Spleen (tissue), 11 donors: ENCODE measurements at regions not wholly inside any gene's neighbourhood (a gene's known extent, or its start where the extent isn't known, plus 50 kb on each side); places are given as distances from the start of the nearest gene placed in this dataset.

Experiments
- DNase-seq: peaks from one replicate; pipeline ENCODE4 v3.0.0-alpha.2; 2020
- H3K27ac ChIP-seq, 8 donors: fragments of 200-600 bp; sonication (generic) in 7 of 8; 1 replicate in 4 of 8; 2 replicates in 4 of 8; pipeline versions ENCODE4 v1.5.0 to v1.8.0; 2016 to 2021; ENCODE audit warnings: inconsistent platforms in 4 of 8, mild to moderate bottlenecking in 4 of 8, moderate library complexity in 1 of 8
- H3K27me3 ChIP-seq, 7 donors: fragments of 200-600 bp; sonication (generic) in 6 of 7; replicated peaks in 1 of 7; 1 replicate in 4 of 7; 2 replicates in 3 of 7; pipeline versions ENCODE4 v1.5.0 to v1.8.0; 2016 to 2021; ENCODE audit warnings: inconsistent platforms in 3 of 7, mild to moderate bottlenecking in 1 of 7
- H3K36me3 ChIP-seq, 6 donors: fragments of 200-600 bp; sonication (generic) in 5 of 6; 1 replicate in 4 of 6; 2 replicates in 2 of 6; pipeline versions ENCODE4 v1.5.0 to v1.8.0; 2016 to 2021; ENCODE audit warnings: inconsistent platforms in 2 of 6
- H3K4me1 ChIP-seq, 6 donors: fragments of 200-600 bp; sonication (generic) in 5 of 6; 1 replicate in 3 of 6; 2 replicates in 3 of 6; pipeline versions ENCODE4 v1.5.0 to v1.8.0; 2016 to 2021; ENCODE audit warnings: inconsistent platforms in 3 of 6
- H3K4me3 ChIP-seq, 8 donors: fragments of 200-600 bp; sonication (generic) in 7 of 8; 1 replicate in 4 of 8; 2 replicates in 4 of 8; pipeline versions ENCODE4 v1.5.0 to v1.8.0; 2016 to 2021; ENCODE audit warnings: inconsistent platforms in 4 of 8, mild to moderate bottlenecking in 4 of 8, moderate library complexity in 2 of 8
- H3K9me3 ChIP-seq, 8 donors: fragments of 200-600 bp; sonication (generic) in 7 of 8; 1 replicate in 4 of 8; 2 replicates in 4 of 8; pipeline versions ENCODE4 v1.5.0 to v1.8.0; 2016 to 2021; ENCODE audit warnings: inconsistent platforms in 4 of 8
- POLR2A ChIP-seq, 3 donors: fragments of 450-650 bp; IDR thresholded peaks; one replicate each; pipeline ENCODE4 v1.5.1; 2017; ENCODE audit warnings: antibody characterized with exemption in 3 of 3, mild to moderate bottlenecking in 1 of 3
- POLR2AphosphoS5 ChIP-seq, 3 donors: sonication (generic); formaldehyde crosslinking; IDR thresholded peaks; one replicate each; pipeline ENCODE4 v1.5.1; 2017; ENCODE audit warnings: antibody characterized with exemption in 3 of 3
- WGBS, 5 donors: extraction: QIAGEN DNeasy Blood & Tissue Kit in 3 of 5; methylation state at CpG; one replicate each; pipeline versions ENCODE4 v1.1.5 to v1.1.7; 2013 to 2018; 5-methylcytosine and 5-hydroxymethylcytosine counted together
- intact Hi-C: fragments of 100-400 bp; cut with DNase I; formaldehyde crosslinking; loops from one replicate; pipeline ENCODE4 v1.15.0; 2023; ENCODE audit warnings: low total_unique reads
- TF ChIP-seq, protein P1 (sequence below), 11 experiments: fragments of 200-600 bp in 7 of 11; fragments of 450-650 bp in 4 of 11; sonication (generic) in 4 of 11; IDR thresholded peaks in 8 of 11; conservative IDR thresholded peaks in 3 of 11; 1 replicate in 7 of 11; 2 replicates in 4 of 11; pipeline versions ENCODE4 v1.4.0 to v1.8.0; 2016 to 2021; ENCODE audit warnings: antibody characterized with exemption in 11 of 11, inconsistent platforms in 4 of 11, mild to moderate bottlenecking in 1 of 11
- donor health status: healthy with polysubstance abuse.
- donor health status: DM: no; HTN: no; CAD: no; lungs with moderate emphysema.
- donor health status: DM: no; HTN: no; CAD: no.
- donor health status: Bipolar disorder and iron deficiency.
- donor health status: healthy.
- donor health status: DM: no; HTN: no; CAD: no.
- donor health status: DM: yes; HTN: yes; CAD: no.

DNA sequence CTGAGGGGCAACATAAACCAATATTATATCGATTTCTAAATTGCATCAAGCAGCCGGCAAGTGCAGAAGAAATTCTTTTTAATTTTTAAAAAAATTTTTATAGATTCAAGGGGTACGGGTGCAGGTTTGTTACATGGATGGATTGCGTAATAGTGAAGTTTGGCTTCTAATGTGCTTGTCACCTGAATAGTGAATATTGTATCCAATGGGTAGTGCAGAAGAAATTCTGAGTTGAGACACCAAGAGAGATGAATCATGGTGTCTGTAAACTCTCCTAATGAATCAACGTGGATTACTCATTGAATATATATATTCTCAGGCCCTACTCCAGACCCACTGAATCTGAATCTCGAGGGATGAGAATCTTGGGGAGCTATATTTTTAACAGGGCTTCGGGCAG, 253.7 kb upstream of the FOXD3 start:
- H3K4me1 ChIP-seq: no peaks in the 10 kb centered on the region
- peaks cover 0 to 39% (median 9%) of the 10 kb centered on the region in 7 donors for H3K27me3 ChIP-seq
- TF ChIP-seq, protein P1, sequence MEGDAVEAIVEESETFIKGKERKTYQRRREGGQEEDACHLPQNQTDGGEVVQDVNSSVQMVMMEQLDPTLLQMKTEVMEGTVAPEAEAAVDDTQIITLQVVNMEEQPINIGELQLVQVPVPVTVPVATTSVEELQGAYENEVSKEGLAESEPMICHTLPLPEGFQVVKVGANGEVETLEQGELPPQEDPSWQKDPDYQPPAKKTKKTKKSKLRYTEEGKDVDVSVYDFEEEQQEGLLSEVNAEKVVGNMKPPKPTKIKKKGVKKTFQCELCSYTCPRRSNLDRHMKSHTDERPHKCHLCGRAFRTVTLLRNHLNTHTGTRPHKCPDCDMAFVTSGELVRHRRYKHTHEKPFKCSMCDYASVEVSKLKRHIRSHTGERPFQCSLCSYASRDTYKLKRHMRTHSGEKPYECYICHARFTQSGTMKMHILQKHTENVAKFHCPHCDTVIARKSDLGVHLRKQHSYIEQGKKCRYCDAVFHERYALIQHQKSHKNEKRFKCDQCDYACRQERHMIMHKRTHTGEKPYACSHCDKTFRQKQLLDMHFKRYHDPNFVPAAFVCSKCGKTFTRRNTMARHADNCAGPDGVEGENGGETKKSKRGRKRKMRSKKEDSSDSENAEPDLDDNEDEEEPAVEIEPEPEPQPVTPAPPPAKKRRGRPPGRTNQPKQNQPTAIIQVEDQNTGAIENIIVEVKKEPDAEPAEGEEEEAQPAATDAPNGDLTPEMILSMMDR (IDR thresholded peaks at IDR 0.05 in 8 of 11, conservative IDR thresholded peaks at IDR 0.05 in 3 of 11): no peak
- TF ChIP-seq POLR2A (IDR thresholded peaks at IDR 0.05) (no peak), POLR2AphosphoS5 (IDR thresholded peaks at IDR 0.05) (no peak)
- no peaks in the 10 kb centered on the region for H3K36me3 ChIP-seq
- 81 to 88% (median 86%) methylated on average over 7 of the region's 7 CpGs for WGBS, 5 donors
- no peaks in the 10 kb centered on the region for H3K9me3 ChIP-seq
- no peak overlapping the region for H3K4me3 ChIP-seq
- no peak overlapping the region for H3K27ac ChIP-seq
- no peak for DNase-seq
- intact Hi-C loops: no loop called here

DNA sequence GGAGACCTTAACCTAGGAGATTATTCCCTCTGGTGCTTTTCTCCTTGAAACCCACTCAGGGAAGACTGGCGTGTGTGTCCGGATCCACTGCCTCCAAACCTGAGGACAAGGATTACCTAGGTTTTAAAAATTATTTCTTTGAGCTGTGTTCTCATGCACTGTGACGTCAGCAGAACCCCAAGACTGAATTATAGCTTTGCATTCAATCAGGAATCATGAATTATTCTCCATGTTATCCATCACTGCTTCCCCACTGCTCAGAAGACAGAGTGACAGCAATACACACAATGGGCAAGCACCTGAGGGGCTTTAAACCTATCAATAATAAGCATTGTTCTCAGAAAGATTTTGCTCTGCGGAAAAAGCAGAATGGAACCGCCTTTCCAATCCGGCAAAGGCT, 253.2 kb upstream of the FOXD3 start:
- 79 to 95% (median 88%) methylated on average over 6 of the region's 6 CpGs for WGBS, 5 donors
- Histone ChIP-seq H3K9me3 (no peaks in the 10 kb centered on the region), H3K27ac (no peak overlapping the region), H3K4me3 (no peak overlapping the region), H3K4me1 (peaks cover 0 to 5% (median 0%) of the 10 kb centered on the region in 6 donors), H3K36me3 (no peaks in the 10 kb centered on the region), H3K27me3 (peaks cover 0 to 45% (median 15%) of the 10 kb centered on the region in 7 donors)
- no peak for TF ChIP-seq POLR2A (IDR thresholded peaks at IDR 0.05)
- TF ChIP-seq, protein P1 (IDR thresholded peaks at IDR 0.05 in 8 of 11, conservative IDR thresholded peaks at IDR 0.05 in 3 of 11): no peak
- TF ChIP-seq POLR2AphosphoS5 (IDR thresholded peaks at IDR 0.05): no peak
- no peak for DNase-seq
- intact Hi-C loops: no loop called here

DNA sequence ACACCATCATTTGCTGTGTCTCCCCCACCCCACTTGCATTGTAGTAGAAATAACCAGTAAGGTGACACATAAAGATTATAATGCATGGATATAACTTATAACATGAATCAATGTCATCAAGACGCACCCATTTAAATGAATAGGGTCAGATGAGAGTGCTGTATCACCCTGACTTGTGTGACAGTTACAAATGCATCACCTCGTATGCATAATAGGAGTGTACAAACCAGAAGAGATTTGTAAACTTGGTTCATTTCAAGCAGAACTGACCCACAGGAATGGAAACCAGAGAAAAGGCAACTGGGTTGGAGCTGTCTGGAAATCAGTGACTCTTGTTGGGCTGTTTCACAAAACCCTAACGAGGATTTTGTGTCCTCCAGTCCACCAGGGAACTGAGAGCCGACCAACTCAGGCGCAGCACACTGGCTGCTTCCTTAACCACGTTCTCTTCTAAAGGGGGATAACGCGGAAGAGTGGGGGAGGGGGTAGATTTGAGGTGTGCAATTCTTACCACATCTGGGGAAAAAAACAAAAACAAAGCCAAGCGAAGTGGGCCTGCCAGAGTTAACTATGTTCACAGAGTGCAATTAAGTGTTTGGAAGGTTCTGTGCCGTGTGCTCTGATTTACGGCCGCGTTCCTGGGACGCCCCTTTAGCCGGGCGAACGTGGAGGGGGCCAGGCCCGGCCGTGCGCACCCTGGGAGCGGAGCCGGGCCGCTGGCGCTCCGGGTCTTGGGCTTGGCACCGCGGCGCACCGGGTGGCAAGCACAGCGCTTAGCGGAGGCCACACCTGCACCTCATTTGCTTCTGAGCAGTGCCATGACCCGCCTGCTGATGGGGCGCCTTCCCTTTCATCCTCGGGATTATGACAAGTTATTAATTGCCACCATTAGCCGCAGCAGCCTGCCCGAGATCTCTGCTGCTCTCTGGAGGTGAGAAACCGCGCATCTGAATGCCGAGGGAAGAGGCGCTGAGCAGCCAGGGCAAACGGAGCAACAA, 248.8 kb upstream of the FOXD3 start:
- DNase-seq: no peak
- TF ChIP-seq, protein P1 (IDR thresholded peaks at IDR 0.05 in 8 of 11, conservative IDR thresholded peaks at IDR 0.05 in 3 of 11): no peak
- TF ChIP-seq POLR2A (IDR thresholded peaks at IDR 0.05) (no peak), POLR2AphosphoS5 (IDR thresholded peaks at IDR 0.05) (no peak)

DNA sequence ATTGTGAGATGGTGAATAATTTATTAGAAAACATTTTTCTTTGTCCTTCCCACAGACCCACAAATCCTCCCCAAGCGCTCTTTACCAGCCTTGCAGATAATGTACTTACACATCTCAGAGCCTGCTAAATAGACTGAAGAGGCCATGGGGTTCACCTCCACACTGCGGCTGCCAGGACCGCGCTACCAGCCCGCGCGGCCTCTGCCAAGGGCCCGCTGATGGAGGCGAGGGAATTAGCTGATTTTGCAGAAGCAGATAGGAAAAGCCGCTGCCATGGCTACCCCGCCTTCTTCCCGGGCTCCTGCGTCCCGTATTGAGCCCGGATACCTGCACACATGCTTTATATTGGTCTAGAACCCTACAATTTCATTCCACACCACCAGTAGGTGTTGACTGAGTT, 248.0 kb upstream of the FOXD3 start:
- 29 to 70% (median 40%) methylated on average over 15 of the region's 15 CpGs for WGBS, 5 donors
- DNase-seq: no peak
- peak overlapping the region in 1 of 8 donors; percentile 7 for H3K4me3 ChIP-seq

More for the DNA sequence above, 248.8 kb upstream of the FOXD3 start:
- H3K27me3 ChIP-seq: peaks cover 0 to 65% (median 22%) of the 10 kb centered on the region in 7 donors
- WGBS, 5 donors: 5 to 15% (median 7%) methylated on average over 26 to 41 of the region's 41 CpGs
- peak overlapping the region in 2 of 8 donors; percentile 7 to 16 for H3K4me3 ChIP-seq
- peaks cover 0 to 6% (median 0%) of the 10 kb centered on the region in 6 donors for H3K4me1 ChIP-seq
- H3K9me3 ChIP-seq: peaks cover 0 to 18% (median 10%) of the 10 kb centered on the region in 8 donors
- intact Hi-C loops: no loop called here
- no peaks in the 10 kb centered on the region for H3K36me3 ChIP-seq
- no peak overlapping the region for H3K27ac ChIP-seq

More for the DNA sequence above, 248.0 kb upstream of the FOXD3 start:
- H3K27me3 ChIP-seq: peaks cover 0 to 65% (median 22%) of the 10 kb centered on the region in 7 donors
- H3K27ac ChIP-seq: no peak overlapping the region
- peaks cover 0 to 6% (median 0%) of the 10 kb centered on the region in 6 donors for H3K4me1 ChIP-seq
- intact Hi-C loops: no loop called here
- no peaks in the 10 kb centered on the region for H3K36me3 ChIP-seq
- TF ChIP-seq POLR2A (IDR thresholded peaks at IDR 0.05): no peak
- peaks cover 0 to 18% (median 10%) of the 10 kb centered on the region in 8 donors for H3K9me3 ChIP-seq
